Skeletal muscle tissue (tissue), 4 donors: ENCODE measurements at regions not wholly inside any gene's neighbourhood (a gene's known extent, or its start where the extent isn't known, plus 50 kb on each side); places are given as distances from the start of the nearest gene placed in this dataset. TPM values are rescaled to one million over a fixed set of nuclear protein-coding genes. Genes with fewer than 3 reads are reported as not detected.

ENCODE experiments used
- H3K27ac ChIP-seq: one replicate; pipeline ENCODE4 v1.7.0; 2013; ENCODE audit warnings: mild to moderate bottlenecking, low read depth, low read length, inconsistent platforms
- H3K27me3 ChIP-seq, 3 donors: one replicate each; pipeline ENCODE4 v1.7.0; 2013; ENCODE audit warnings: low read length in 3 of 3; ENCODE audit not compliant: control insufficient read depth in 3 of 3, insufficient read depth in 3 of 3
- H3K36me3 ChIP-seq, 3 donors: one replicate each; pipeline ENCODE4 v1.7.0; 2013; ENCODE audit warnings: low read length in 3 of 3; ENCODE audit not compliant: control insufficient read depth in 3 of 3, insufficient read depth in 3 of 3
- H3K4me1 ChIP-seq, 3 donors: one replicate each; pipeline ENCODE4 v1.7.0; 2013; ENCODE audit warnings: low read length in 3 of 3, mild to moderate bottlenecking in 3 of 3; ENCODE audit not compliant: control insufficient read depth in 3 of 3, insufficient read depth in 3 of 3
- H3K4me3 ChIP-seq, 3 donors: one replicate each; pipeline ENCODE4 v1.7.0; 2013; ENCODE audit warnings: low read length in 3 of 3
- H3K9ac ChIP-seq, 3 donors: one replicate each; pipeline ENCODE4 v1.7.0; 2013; ENCODE audit warnings: low read length in 3 of 3, mild to moderate bottlenecking in 3 of 3, moderate library complexity in 2 of 3, low read depth in 1 of 3
- H3K9me3 ChIP-seq, 3 donors: one replicate each; pipeline ENCODE4 v1.7.0; 2013; ENCODE audit warnings: low read length in 3 of 3; ENCODE audit not compliant: control insufficient read depth in 3 of 3
- small RNA-seq: library from RNA; depleted of rRNA; stranded (forward); fragments of <200 nt; gene quantifications from one replicate; pipeline ENCODE3, GENCODE V24; 2014
- donor health status: Osteomylitis.

- Histone ChIP-seq H3K9me3 (no peaks in the 10 kb centered on the region), H3K4me1 (no peaks in the 10 kb centered on the region), H3K27me3 (no peaks in the 10 kb centered on the region), H3K27ac (no peak overlapping the region), H3K36me3 (no peaks in the 10 kb centered on the region), H3K4me3 (no peak overlapping the region), H3K9ac (no peak overlapping the region)
These were observed 49.6 kb upstream of the KIF2A start for GRCh38 chr5:62256161-62257019.

Small RNA genes in the stretch of these regions (small RNA-seq; reads per million reads assigned to genes)
- gene RN7SKP157: not detected
- gene RNU6-913P: not detected
